ENCODE measurements at regions not wholly inside any gene's neighbourhood (a gene's known extent, or its start where the extent isn't known, plus 50 kb on each side); places are given as distances from the start of the nearest gene placed in this dataset.
"Not testable (repeated sequence)": the region's sequence is repeated elsewhere in the genome, so short reads cannot be mapped to it uniquely, and the experiment has no call there.

GRCh38 chr2:154565433-154565832 lies 133.1 kb upstream of the KCNJ3 start:
- no peak for DNase-seq
- no peak overlapping the region for H3K4me3 ChIP-seq (ENCODE audit: low read depth, low read length)
- H3K27ac ChIP-seq: no peak overlapping the region
- TF ChIP-seq, protein P1, sequence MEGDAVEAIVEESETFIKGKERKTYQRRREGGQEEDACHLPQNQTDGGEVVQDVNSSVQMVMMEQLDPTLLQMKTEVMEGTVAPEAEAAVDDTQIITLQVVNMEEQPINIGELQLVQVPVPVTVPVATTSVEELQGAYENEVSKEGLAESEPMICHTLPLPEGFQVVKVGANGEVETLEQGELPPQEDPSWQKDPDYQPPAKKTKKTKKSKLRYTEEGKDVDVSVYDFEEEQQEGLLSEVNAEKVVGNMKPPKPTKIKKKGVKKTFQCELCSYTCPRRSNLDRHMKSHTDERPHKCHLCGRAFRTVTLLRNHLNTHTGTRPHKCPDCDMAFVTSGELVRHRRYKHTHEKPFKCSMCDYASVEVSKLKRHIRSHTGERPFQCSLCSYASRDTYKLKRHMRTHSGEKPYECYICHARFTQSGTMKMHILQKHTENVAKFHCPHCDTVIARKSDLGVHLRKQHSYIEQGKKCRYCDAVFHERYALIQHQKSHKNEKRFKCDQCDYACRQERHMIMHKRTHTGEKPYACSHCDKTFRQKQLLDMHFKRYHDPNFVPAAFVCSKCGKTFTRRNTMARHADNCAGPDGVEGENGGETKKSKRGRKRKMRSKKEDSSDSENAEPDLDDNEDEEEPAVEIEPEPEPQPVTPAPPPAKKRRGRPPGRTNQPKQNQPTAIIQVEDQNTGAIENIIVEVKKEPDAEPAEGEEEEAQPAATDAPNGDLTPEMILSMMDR (IDR thresholded peaks at IDR 0.05; ENCODE audit: low read depth, low read length, missing control alignments): no peak
- no peaks in the 10 kb centered on the region for H3K27me3 ChIP-seq (replicated peaks)
- in situ Hi-C loops (cut with HindIII; ENCODE audit: low pct_ligation_motif_present, low sequenced_read_pairs): no loop called here
- no peaks in the 10 kb centered on the region for H3K36me3 ChIP-seq (replicated peaks)

DNA sequence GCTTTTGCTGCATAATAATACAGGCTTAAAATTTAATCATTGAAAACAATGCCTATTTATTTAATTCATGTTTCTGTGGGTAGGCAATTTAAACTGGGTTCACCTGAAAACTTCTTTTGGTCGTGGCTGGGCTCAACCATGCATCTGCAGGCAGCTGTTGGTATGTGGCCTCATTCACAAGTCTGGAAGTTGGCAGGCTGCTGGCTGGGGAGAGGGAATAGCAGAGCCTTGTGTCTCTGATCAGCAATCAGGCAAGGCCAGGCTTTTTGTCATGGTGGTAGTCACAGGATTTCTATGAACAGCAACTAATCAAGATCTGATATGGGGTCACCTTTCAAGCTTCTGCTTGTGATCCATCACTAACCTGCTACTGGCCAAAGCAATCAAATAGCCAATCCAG lies 130.1 kb upstream of the KCNJ3 start:
- Histone ChIP-seq H3K4me3 (ENCODE audit: low read depth, low read length) (no peak overlapping the region), H3K27ac (no peak overlapping the region), H3K27me3 (replicated peaks) (no peaks in the 10 kb centered on the region), H3K36me3 (replicated peaks) (no peaks in the 10 kb centered on the region)
- TF ChIP-seq, protein P1 (IDR thresholded peaks at IDR 0.05; ENCODE audit: low read depth, low read length, missing control alignments): no peak
- no peak for DNase-seq
- in situ Hi-C loops (cut with HindIII; ENCODE audit: low pct_ligation_motif_present, low sequenced_read_pairs): no loop called here

DNA sequence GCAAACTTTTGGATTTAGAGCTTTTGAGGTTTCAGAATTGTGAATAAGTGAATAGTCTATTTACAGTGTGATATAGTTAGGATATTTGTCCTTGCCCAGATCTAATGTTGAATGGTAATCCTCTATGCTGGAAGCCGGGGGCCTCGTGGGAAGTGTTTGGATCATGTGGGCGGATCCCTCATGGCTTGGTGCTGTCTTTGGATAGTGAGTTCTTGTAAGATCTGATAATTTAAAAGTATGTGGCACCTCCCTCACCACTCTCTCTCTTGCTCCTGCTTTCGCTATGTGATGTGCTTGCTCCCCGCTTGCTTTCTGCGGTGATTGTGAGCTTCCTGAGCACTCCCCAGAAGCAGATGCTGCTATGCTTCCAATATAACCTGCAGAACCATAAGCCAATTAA lies 128.0 kb upstream of the KCNJ3 start:
- H3K4me3 ChIP-seq (ENCODE audit: low read depth, low read length): no peak overlapping the region
- in situ Hi-C loops (cut with HindIII; ENCODE audit: low pct_ligation_motif_present, low sequenced_read_pairs): no loop called here
- TF ChIP-seq, protein P1 (IDR thresholded peaks at IDR 0.05; ENCODE audit: low read depth, low read length, missing control alignments): no peak

DNA sequence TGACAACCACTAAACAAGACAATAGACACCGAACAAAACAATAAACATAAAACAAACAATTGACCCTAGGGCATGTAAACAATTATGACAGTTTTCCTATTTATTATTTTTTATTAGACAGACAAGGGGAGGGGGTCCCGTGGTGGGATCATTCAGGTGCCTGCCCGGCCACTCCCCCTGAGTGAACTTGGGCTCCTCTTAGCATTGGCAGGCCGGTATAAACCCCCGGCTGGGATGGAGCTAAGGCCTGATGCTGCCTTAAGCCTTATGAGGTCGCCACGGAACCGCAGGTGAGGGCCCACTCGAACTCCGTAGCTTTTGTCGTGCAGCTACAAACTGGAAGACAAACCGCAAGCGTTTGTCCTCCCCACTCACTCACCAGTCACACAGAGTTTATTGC lies 121.8 kb upstream of the KCNJ3 start:
- H3K27ac ChIP-seq; H3K27me3 ChIP-seq (replicated peaks); in situ Hi-C loops (cut with HindIII; ENCODE audit: low pct_ligation_motif_present, low sequenced_read_pairs); H3K36me3 ChIP-seq (replicated peaks); DNase-seq; H3K4me3 ChIP-seq (ENCODE audit: low read depth, low read length): not testable (repeated sequence)

More for the DNA sequence above, 128.0 kb upstream of the KCNJ3 start:
- H3K27me3 ChIP-seq (replicated peaks): no peaks in the 10 kb centered on the region
- no peak for DNase-seq
- H3K27ac ChIP-seq: no peak overlapping the region
- no peaks in the 10 kb centered on the region for H3K36me3 ChIP-seq (replicated peaks)

- H3K4me3 ChIP-seq (ENCODE audit: low read depth, low read length): no peak overlapping the region
- in situ Hi-C loops (cut with HindIII; ENCODE audit: low pct_ligation_motif_present, low sequenced_read_pairs): no loop called here
- H3K36me3 ChIP-seq (replicated peaks): no peaks in the 10 kb centered on the region
- TF ChIP-seq, protein P1 (IDR thresholded peaks at IDR 0.05; ENCODE audit: low read depth, low read length, missing control alignments): no peak
- H3K27me3 ChIP-seq (replicated peaks): no peaks in the 10 kb centered on the region
- H3K27ac ChIP-seq: no peak overlapping the region
- no peak for DNase-seq
Observed at GRCh38 chr2:154577390-154577789, 121.1 kb upstream of the KCNJ3 start.

DNA sequence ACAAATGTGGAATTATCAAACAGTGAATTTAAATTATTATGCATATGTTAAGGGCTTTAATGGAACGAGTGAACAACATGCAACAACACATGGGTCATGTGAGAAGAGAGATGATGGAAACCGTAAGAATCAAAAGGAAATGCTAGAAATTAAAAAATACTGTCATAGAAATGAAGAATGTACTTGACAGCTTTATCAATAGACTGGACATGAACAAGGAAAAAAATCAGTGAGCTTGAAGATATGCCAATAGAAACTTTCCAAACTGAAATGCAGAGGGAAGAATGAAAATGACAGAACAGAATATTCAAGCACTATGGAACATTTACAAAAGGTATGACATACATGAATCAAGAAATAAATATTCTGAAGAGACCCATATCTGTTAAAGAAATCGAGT lies 117.7 kb upstream of the KCNJ3 start:
- DNase-seq: no peak
- H3K27ac ChIP-seq: no peak overlapping the region
- TF ChIP-seq, protein P1 (IDR thresholded peaks at IDR 0.05; ENCODE audit: low read depth, low read length, missing control alignments): no peak
- no peaks in the 10 kb centered on the region for H3K36me3 ChIP-seq (replicated peaks)
- H3K27me3 ChIP-seq (replicated peaks): no peaks in the 10 kb centered on the region
- H3K4me3 ChIP-seq (ENCODE audit: low read depth, low read length): no peak overlapping the region
- in situ Hi-C loops (cut with HindIII; ENCODE audit: low pct_ligation_motif_present, low sequenced_read_pairs): no loop called here

GRCh38 chr2:154582694-154583093 lies 115.8 kb upstream of the KCNJ3 start:
- H3K27me3 ChIP-seq (replicated peaks); H3K27ac ChIP-seq; in situ Hi-C loops (cut with HindIII; ENCODE audit: low pct_ligation_motif_present, low sequenced_read_pairs); H3K4me3 ChIP-seq (ENCODE audit: low read depth, low read length); DNase-seq; H3K36me3 ChIP-seq (replicated peaks): not testable (repeated sequence)

DNA sequence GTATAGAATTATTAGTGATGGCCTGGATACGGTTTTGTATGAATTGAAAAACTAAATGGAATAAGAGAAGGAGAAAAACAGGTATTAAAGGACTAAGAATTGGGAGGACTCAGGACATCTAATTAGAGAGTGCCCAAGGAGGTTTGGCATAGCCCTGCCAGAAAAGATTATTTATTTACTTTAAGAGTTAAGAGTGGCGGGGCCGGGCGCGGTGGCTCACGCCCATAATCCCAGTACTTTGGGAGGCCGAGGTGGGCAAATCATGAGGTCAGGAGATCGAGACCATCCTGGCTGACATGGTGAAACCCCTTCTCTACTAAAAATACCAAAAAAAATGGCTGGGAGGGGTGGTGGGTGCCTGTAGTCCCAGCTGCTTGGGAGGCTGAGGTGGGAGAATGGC lies 115.2 kb upstream of the KCNJ3 start:
- in situ Hi-C loops (cut with HindIII; ENCODE audit: low pct_ligation_motif_present, low sequenced_read_pairs); H3K36me3 ChIP-seq (replicated peaks); H3K27ac ChIP-seq; H3K4me3 ChIP-seq (ENCODE audit: low read depth, low read length); H3K27me3 ChIP-seq (replicated peaks); DNase-seq: not testable (repeated sequence)

Data from brain microvascular endothelial cell (primary cell).